Urinary bladder (tissue), 3 donors: ENCODE measurements at regions not wholly inside any gene's neighbourhood (a gene's known extent, or its start where the extent isn't known, plus 50 kb on each side); places are given as distances from the start of the nearest gene placed in this dataset.
"Not testable (repeated sequence)": the region's sequence is repeated elsewhere in the genome, so short reads cannot be mapped to it uniquely, and the experiment has no call there.

Experiments used
- DNase-seq: peaks from one replicate; pipeline ENCODE4 v3.0.0-alpha.2; 2015; ENCODE audit errors: extremely low spot score
- H3K27ac ChIP-seq: one replicate; pipeline ENCODE4 v1.5.1; 2013; ENCODE audit warnings: low read depth, mild to moderate bottlenecking, moderate library complexity
- H3K36me3 ChIP-seq: one replicate; pipeline ENCODE4 v1.6.1; 2013; ENCODE audit warnings: mild to moderate bottlenecking, moderate library complexity; ENCODE audit not compliant: insufficient read depth
- H3K4me1 ChIP-seq: one replicate; pipeline ENCODE4 v1.6.1; 2013; ENCODE audit warnings: mild to moderate bottlenecking, moderate library complexity; ENCODE audit not compliant: insufficient read depth
- H3K4me3 ChIP-seq: one replicate; pipeline ENCODE4 v1.5.1; 2013; ENCODE audit warnings: low read depth, low read length
- WGBS: extraction: QIAGEN DNeasy Blood & Tissue Kit; methylation state at CpG from one replicate; pipeline ENCODE4 v1.1.7; 2013; 5-methylcytosine and 5-hydroxymethylcytosine counted together
- donor health status: healthy with polysubstance abuse.
- donor health status: healthy.

DNA sequence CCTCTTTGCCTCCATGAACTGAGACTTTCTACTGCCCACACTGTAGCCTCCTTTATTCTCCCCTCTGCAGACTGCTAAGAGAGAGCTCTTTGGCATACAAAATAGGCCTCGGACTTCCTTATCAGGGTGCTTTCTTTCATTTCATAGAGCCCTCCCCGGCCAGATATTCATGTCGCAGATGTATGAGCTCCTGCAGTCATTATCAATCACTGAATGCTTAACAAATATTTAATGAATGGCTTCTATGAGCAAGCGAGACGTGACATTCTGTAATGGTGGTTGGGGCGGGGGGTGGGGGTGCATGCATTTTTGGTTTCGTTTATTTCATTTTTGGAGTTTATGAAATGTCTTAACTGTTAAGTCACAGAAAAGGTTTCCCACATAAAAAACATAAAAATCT lies 344.8 kb upstream of the KAZN start:
- Histone ChIP-seq H3K4me3 (no peak overlapping the region), H3K27ac (no peak overlapping the region), H3K4me1 (no peaks in the 10 kb centered on the region), H3K36me3 (no peaks in the 10 kb centered on the region)
- WGBS, result 57% methylated on average over 7 of the region's 7 CpGs
- no peak for DNase-seq

DNA sequence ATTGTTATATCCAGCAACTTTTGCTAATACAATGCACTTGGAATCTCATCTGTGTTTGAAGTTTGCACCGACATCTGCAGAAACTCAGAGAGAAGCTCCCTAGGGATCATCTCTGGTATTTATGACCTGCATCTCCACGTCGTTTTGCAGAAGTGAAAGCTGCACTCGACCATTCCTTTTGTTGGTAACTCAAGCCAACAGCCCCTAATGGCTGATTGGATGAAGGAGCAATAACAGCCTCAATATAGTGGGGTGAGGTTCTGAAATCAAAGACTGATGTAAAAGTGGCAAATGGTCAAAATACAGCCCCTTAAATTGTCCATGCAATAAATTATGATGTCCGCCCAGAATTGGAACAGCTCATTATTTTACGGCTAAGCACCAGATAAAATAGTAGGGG lies 344.2 kb upstream of the KAZN start:
- DNase-seq, result no peak
- Histone ChIP-seq H3K27ac (no peak overlapping the region), H3K36me3 (no peaks in the 10 kb centered on the region), H3K4me1 (no peaks in the 10 kb centered on the region), H3K4me3 (no peak overlapping the region)
- WGBS, result 10% methylated on average over 6 of the region's 6 CpGs

DNA sequence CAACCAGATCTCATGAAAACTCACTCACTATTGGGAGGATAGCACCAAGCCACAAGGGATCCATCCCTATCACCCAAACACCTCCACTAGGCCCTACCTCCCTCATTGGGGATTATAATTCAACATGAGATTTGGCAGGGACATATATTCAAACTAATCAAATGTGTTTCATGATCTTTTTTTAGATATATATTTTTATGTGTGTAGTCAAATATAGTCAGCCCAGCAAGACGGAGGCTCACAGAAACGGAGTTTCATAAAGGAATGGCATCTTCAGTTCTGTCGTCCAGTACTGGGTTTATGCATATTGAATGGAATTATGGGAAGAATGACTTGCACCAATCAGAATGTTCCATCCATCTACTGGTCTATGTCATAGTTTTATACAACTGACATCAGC lies 343.3 kb upstream of the KAZN start:
- H3K4me3 ChIP-seq, result no peak overlapping the region
- DNase-seq, result no peak
- no peak overlapping the region for H3K27ac ChIP-seq
- no peaks in the 10 kb centered on the region for H3K4me1 ChIP-seq
- no peaks in the 10 kb centered on the region for H3K36me3 ChIP-seq
- 88% methylated on average over 3 of the region's 3 CpGs for WGBS

GRCh38 chr1:14255711-14256110 lies 342.8 kb upstream of the KAZN start:
- Histone ChIP-seq H3K27ac (no peak overlapping the region), H3K36me3 (no peaks in the 10 kb centered on the region)
- WGBS, result 66% methylated on average over 2 of the region's 2 CpGs

GRCh38 chr1:14259191-14259757 lies 339.2 kb upstream of the KAZN start:
- no peak overlapping the region for H3K27ac ChIP-seq
- DNase-seq, result peak; percentile 60
- no peaks in the 10 kb centered on the region for H3K4me1 ChIP-seq
- H3K4me3 ChIP-seq, result no peak overlapping the region
- no peaks in the 10 kb centered on the region for H3K36me3 ChIP-seq
- 47% methylated on average over 13 of the region's 13 CpGs for WGBS

More at GRCh38 chr1:14255711-14256110, 342.8 kb upstream of the KAZN start:
- Histone ChIP-seq H3K4me3 (no peak overlapping the region), H3K4me1 (no peaks in the 10 kb centered on the region)
- no peak for DNase-seq

- Histone ChIP-seq H3K27ac (no peak overlapping the region), H3K4me1 (no peaks in the 10 kb centered on the region)
- 97% methylated on average over 8 of the region's 8 CpGs for WGBS
These were observed 338.0 kb upstream of the KAZN start for GRCh38 chr1:14260480-14260879.

DNA sequence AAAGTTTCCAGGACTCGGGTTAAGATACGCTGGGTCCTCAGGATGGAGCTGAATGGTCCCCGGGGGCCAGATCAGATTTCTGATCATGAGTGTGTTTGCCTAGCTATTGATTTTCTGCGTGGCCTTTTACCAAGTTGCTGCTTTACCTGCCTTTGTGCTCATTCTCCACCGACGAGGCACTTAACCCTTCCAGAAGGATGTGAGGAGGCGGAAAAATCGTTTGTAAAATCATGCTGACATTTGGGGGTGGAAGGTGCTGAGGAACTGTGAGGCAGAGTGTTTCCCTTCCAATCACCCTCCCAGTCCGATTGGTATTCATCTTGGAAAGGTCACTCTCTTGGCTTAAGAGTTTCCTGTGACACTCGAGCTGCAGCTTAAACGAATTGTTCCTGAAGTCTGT lies 337.1 kb upstream of the KAZN start:
- H3K4me3 ChIP-seq, result no peak overlapping the region
- H3K27ac ChIP-seq, result no peak overlapping the region
- no peaks in the 10 kb centered on the region for H3K36me3 ChIP-seq
- H3K4me1 ChIP-seq, result no peaks in the 10 kb centered on the region
- no peak for DNase-seq
- 73% methylated on average over 11 of the region's 11 CpGs for WGBS

More at GRCh38 chr1:14260480-14260879, 338.0 kb upstream of the KAZN start:
- no peak for DNase-seq
- Histone ChIP-seq H3K4me3 (no peak overlapping the region), H3K36me3 (no peaks in the 10 kb centered on the region)

DNA sequence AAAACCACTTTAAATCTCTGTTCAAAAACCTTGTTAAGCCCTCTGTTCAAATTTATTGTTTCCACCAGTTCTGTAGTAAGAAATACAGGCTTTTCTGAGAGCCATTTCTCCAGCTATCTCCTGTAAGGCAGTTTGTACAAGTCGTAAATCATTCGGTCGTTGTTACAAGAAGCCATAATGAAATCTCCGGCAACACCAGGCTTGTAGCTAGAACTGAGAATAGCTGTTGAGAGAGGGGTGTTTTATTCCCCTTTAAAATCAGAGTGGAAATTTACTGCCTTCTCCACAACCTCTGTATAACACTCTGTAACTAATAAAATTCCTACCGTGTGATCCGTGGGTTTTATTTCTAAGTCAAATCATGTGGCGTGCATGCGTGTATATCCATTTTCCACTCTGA lies 335.8 kb upstream of the KAZN start:
- no peak for DNase-seq
- Histone ChIP-seq H3K4me1 (no peaks in the 10 kb centered on the region), H3K4me3 (no peak overlapping the region), H3K27ac (no peak overlapping the region), H3K36me3 (no peaks in the 10 kb centered on the region)
- WGBS, result 40% methylated on average over 8 of the region's 8 CpGs

DNA sequence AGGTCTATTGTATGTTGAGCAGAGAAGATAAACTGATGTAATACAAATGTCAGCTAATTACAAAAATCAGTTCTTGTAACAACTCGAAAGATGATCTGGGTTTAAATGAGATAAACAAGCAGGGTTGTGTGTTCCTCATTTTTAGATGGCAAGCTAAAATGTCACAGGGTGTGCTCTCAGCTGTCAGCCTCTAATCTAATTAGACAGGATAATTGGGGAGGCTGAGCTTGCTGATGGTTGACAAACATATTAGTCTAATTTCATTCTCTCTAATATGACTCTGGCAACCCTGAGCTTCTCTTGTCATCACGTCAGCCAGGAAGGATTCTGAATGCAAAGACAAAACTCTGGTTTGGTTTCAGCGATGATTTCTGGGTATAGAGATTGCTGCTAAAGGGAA lies 335.3 kb upstream of the KAZN start:
- Histone ChIP-seq H3K4me1 (no peaks in the 10 kb centered on the region), H3K27ac (no peak overlapping the region), H3K4me3 (no peak overlapping the region), H3K36me3 (no peaks in the 10 kb centered on the region)
- no peak for DNase-seq
- WGBS, result 67% methylated on average over 3 of the region's 3 CpGs

- no peak for DNase-seq
- Histone ChIP-seq H3K4me3 (no peak overlapping the region), H3K4me1 (no peaks in the 10 kb centered on the region), H3K36me3 (no peaks in the 10 kb centered on the region), H3K27ac (no peak overlapping the region)
- WGBS, result 58% methylated on average over 3 of the region's 3 CpGs
These were observed 334.8 kb upstream of the KAZN start for GRCh38 chr1:14263671-14264070.

- H3K4me3 ChIP-seq, result no peak overlapping the region
- H3K27ac ChIP-seq, result no peak overlapping the region
- DNase-seq, result no peak
- no peaks in the 10 kb centered on the region for H3K4me1 ChIP-seq
- 93% methylated on average over 2 of the region's 2 CpGs for WGBS
- no peaks in the 10 kb centered on the region for H3K36me3 ChIP-seq
These were observed 333.0 kb upstream of the KAZN start for GRCh38 chr1:14265495-14265894.

- no peak for DNase-seq
- Histone ChIP-seq H3K4me3 (no peak overlapping the region), H3K27ac (no peak overlapping the region), H3K4me1 (no peaks in the 10 kb centered on the region), H3K36me3 (no peaks in the 10 kb centered on the region)
- 74% methylated on average over 2 of the region's 2 CpGs for WGBS
These were observed 330.5 kb upstream of the KAZN start for GRCh38 chr1:14267991-14268390.

GRCh38 chr1:14270821-14271220 lies 327.7 kb upstream of the KAZN start:
- Histone ChIP-seq H3K4me1 (no peaks in the 10 kb centered on the region), H3K27ac (no peak overlapping the region), H3K4me3 (no peak overlapping the region), H3K36me3 (no peaks in the 10 kb centered on the region)
- DNase-seq, result no peak
- WGBS, result 77% methylated on average over 7 of the region's 7 CpGs

DNA sequence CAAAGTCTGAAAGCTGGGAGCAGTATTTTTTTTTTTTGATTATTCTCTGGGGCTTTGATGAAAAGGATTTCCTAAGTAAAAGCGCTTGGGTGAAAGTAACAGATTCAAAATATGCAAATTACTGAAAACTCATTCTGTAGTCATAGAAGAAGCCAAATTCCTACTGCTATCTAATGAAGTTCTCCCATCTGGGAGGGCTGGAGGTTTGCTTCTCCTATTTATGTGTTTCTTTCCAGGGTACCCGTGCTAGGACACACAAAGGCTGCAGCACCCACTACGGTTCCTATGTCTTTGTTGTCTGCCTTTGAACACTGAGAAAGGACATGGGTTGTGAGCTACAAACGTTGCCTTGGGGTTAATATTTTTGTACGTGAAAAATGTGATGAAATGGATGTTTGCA lies 324.7 kb upstream of the KAZN start:
- Histone ChIP-seq H3K4me3 (no peak overlapping the region), H3K4me1 (no peaks in the 10 kb centered on the region), H3K27ac (no peak overlapping the region), H3K36me3 (no peaks in the 10 kb centered on the region)
- DNase-seq, result no peak
- WGBS, result 85% methylated on average over 5 of the region's 5 CpGs

DNA sequence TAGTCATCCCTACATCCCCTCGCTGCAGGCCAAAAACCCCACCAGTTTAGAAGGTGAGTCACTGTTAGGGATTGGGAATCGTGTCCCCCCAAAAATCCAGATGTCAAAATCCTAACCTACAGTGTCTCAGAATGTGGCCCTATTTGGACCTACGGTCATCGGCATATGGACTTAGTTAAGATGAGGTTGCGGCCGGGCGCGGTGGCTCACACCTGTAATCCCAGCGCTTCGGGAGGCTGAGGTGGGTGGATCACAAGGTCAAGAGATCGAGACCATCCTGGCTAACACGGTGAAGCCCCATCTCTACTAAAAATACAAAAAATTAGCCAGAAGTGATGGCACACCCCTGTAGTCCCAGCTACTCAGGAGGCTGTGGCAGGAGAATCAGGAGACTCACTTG lies 318.6 kb upstream of the KAZN start:
- not testable (repeated sequence) for H3K27ac ChIP-seq, DNase-seq, H3K36me3 ChIP-seq, H3K4me1 ChIP-seq, H3K4me3 ChIP-seq
- WGBS, result 94% methylated on average over 12 of the region's 12 CpGs
